CD4-positive, alpha-beta T cell treated with Interleukin-10 for 1 hour (primary cell): ENCODE measurements at regions not wholly inside any gene's neighbourhood (a gene's known extent, or its start where the extent isn't known, plus 50 kb on each side); places are given as distances from the start of the nearest gene placed in this dataset.
A peak's percentile ranks its signal among the peaks of the same experiment; 100 is the strongest.
"Not testable (repeated sequence)": the region's sequence is repeated elsewhere in the genome, so short reads cannot be mapped to it uniquely, and the experiment has no call there.

Experiments used
- DNase-seq: peaks from one replicate; pipeline ENCODE4 v3.0.0-alpha.2; 2020

GRCh38 chr10:63077800-63078199 is 55.3 kb upstream of the NRBF2 start:
- DNase-seq: no peak

GRCh38 chr10:63072951-63073350 is 60.2 kb upstream of the NRBF2 start:
- DNase-seq: no peak

- no peak for DNase-seq
Measured at GRCh38 chr10:63071145-63071544, 62.0 kb upstream of the NRBF2 start.

GRCh38 chr10:63069318-63069717 is 63.8 kb upstream of the NRBF2 start:
- DNase-seq: no peak

- no peak for DNase-seq
Measured at GRCh38 chr10:63068246-63068645, 64.9 kb upstream of the NRBF2 start.

GRCh38 chr10:63066606-63067005 is 66.5 kb upstream of the NRBF2 start:
- DNase-seq: no peak

- DNase-seq: no peak
Measured at GRCh38 chr10:63064706-63065105, 68.4 kb upstream of the NRBF2 start.

- DNase-seq: no peak
Measured at GRCh38 chr10:63058236-63058635, 74.9 kb upstream of the NRBF2 start.

- DNase-seq: no peak
Measured at GRCh38 chr10:63057509-63057908, 75.6 kb upstream of the NRBF2 start.

- DNase-seq: no peak
Measured at GRCh38 chr10:63055705-63056104, 77.4 kb upstream of the NRBF2 start.

- no peak for DNase-seq
Measured at GRCh38 chr10:63054889-63055611, 78.1 kb upstream of the NRBF2 start.

GRCh38 chr10:63052083-63052482 is 81.0 kb upstream of the NRBF2 start:
- DNase-seq: no peak

- no peak for DNase-seq
Measured at GRCh38 chr10:63042256-63042655, 90.9 kb upstream of the NRBF2 start.

- DNase-seq: not testable (repeated sequence)
Measured at GRCh38 chr10:63033616-63034185, 99.4 kb upstream of the NRBF2 start.

GRCh38 chr10:63030536-63030935 is 102.6 kb upstream of the NRBF2 start:
- DNase-seq: no peak

GRCh38 chr10:63027531-63027930 is 105.6 kb upstream of the NRBF2 start:
- no peak for DNase-seq

GRCh38 chr10:63021225-63021624 is 111.9 kb upstream of the NRBF2 start:
- no peak for DNase-seq

- DNase-seq: no peak
Measured at GRCh38 chr10:63013755-63014154, 119.4 kb upstream of the NRBF2 start.

GRCh38 chr10:63012623-63013022 is 120.5 kb upstream of the NRBF2 start:
- no peak for DNase-seq

GRCh38 chr10:63010203-63010602 is 122.9 kb upstream of the NRBF2 start:
- DNase-seq: no peak

- no peak for DNase-seq
Measured at GRCh38 chr10:63008491-63008890, 124.6 kb upstream of the NRBF2 start.

- no peak for DNase-seq
Measured at GRCh38 chr10:63007112-63007511, 126.0 kb upstream of the NRBF2 start.

- DNase-seq: no peak
Measured at GRCh38 chr10:63005246-63005645, 127.9 kb upstream of the NRBF2 start.

- peak; percentile 9 for DNase-seq
Measured at GRCh38 chr10:63003816-63004453, 129.2 kb upstream of the NRBF2 start.
